HL-60 (cell line): ENCODE measurements at regions not wholly inside any gene's neighbourhood (a gene's known extent, or its start where the extent isn't known, plus 50 kb on each side); places are given as distances from the start of the nearest gene placed in this dataset.

Experiments
- POLR2AphosphoS5 ChIP-seq: IDR thresholded peaks from 2 replicates; pipeline ENCODE4 v1.6.1; 2012; ENCODE audit warnings: low read depth
- REST ChIP-seq: IDR thresholded peaks from 2 replicates; pipeline ENCODE4 v1.6.1; 2012; ENCODE audit warnings: low read depth; ENCODE audit not compliant: insufficient replicate concordance
- TF ChIP-seq, protein P1 (sequence below): IDR thresholded peaks from one replicate; pipeline ENCODE4 v1.5.1; 2011; ENCODE audit warnings: low read length, control low read depth, inconsistent platforms; ENCODE audit not compliant: insufficient read depth

DNA sequence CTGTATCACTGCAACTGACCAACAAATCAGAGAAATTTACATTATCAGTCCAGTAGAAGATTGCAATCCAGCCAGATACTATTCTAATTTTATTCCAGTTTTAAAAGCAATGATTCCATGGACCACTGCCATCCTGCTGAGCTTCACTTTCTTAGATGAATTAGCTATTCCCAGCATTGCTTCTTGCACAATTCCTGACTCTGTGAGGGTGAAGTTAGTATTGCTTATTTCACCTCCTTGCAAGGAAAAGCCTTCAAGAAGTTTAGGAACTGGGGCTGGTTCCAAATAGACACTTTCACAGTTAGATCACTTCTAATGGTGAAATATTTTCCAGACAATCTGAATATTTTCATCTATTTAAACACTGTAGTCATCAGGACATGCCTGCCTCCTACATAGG is 338.6 kb upstream of the TNC start:
- TF ChIP-seq, protein P1, sequence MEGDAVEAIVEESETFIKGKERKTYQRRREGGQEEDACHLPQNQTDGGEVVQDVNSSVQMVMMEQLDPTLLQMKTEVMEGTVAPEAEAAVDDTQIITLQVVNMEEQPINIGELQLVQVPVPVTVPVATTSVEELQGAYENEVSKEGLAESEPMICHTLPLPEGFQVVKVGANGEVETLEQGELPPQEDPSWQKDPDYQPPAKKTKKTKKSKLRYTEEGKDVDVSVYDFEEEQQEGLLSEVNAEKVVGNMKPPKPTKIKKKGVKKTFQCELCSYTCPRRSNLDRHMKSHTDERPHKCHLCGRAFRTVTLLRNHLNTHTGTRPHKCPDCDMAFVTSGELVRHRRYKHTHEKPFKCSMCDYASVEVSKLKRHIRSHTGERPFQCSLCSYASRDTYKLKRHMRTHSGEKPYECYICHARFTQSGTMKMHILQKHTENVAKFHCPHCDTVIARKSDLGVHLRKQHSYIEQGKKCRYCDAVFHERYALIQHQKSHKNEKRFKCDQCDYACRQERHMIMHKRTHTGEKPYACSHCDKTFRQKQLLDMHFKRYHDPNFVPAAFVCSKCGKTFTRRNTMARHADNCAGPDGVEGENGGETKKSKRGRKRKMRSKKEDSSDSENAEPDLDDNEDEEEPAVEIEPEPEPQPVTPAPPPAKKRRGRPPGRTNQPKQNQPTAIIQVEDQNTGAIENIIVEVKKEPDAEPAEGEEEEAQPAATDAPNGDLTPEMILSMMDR, result no peak
- TF ChIP-seq REST (no peak), POLR2AphosphoS5 (no peak)
